Prostate gland (tissue), 2 donors: ENCODE measurements at regions not wholly inside any gene's neighbourhood (a gene's known extent, or its start where the extent isn't known, plus 50 kb on each side); places are given as distances from the start of the nearest gene placed in this dataset.

Experiments
- DNase-seq: peaks from one replicate; pipeline ENCODE4 v3.0.0-alpha.2; 2019; ENCODE audit warnings: low spot score
- H3K27ac ChIP-seq, 2 donors: fragments of 200-600 bp; sonication (generic); 2 replicates each; pipeline ENCODE4 v1.5.1; 2017 to 2019
- H3K27me3 ChIP-seq: fragments of 200-600 bp; sonication (generic); replicated peaks from 2 replicates; pipeline ENCODE4 v1.5.1; 2019; ENCODE audit not compliant: insufficient read depth
- H3K36me3 ChIP-seq, 2 donors: fragments of 200-600 bp; sonication (generic); 1 replicate in 1 of 2; 2 replicates in 1 of 2; pipeline versions ENCODE4 v1.5.1 to v1.8.1; 2017 to 2019
- H3K4me1 ChIP-seq: fragments of 200-600 bp; sonication (generic); replicated peaks from 2 replicates; pipeline ENCODE4 v1.5.1; 2019
- H3K4me3 ChIP-seq, 2 donors: fragments of 200-600 bp; sonication (generic); 2 replicates each; pipeline ENCODE4 v1.5.1; 2017 to 2019
- H3K9me3 ChIP-seq: fragments of 200-600 bp; sonication (generic); 2 replicates; pipeline ENCODE4 v1.5.1; 2017
- POLR2A ChIP-seq: fragments of 450-650 bp; IDR thresholded peaks from one replicate; pipeline ENCODE4 v1.6.1; 2016; ENCODE audit warnings: antibody characterized with exemption, mild to moderate bottlenecking
- POLR2AphosphoS5 ChIP-seq: sonication (generic); formaldehyde crosslinking; IDR thresholded peaks from one replicate; pipeline ENCODE4 v1.6.1; 2017; ENCODE audit warnings: antibody characterized with exemption
- WGBS: methylation state at CpG from one replicate; pipeline ENCODE4 v1.1.5; 2018; 5-methylcytosine and 5-hydroxymethylcytosine counted together
- intact Hi-C: fragments of 100-400 bp; cut with DNase I; formaldehyde crosslinking; loops from one replicate; pipeline ENCODE4 v1.14.2; 2022
- small RNA-seq, 2 donors: library from RNA; depleted of rRNA; stranded (forward); fragments of <200 nt; gene quantifications; one replicate each; pipeline ENCODE3, GENCODE V24; 2016
- TF ChIP-seq, protein P1 (sequence below), 4 experiments: fragments of 200-600 bp in 2 of 4; fragments of 450-650 bp in 2 of 4; sonication (generic) in 2 of 4; IDR thresholded peaks; 1 replicate in 3 of 4; 2 replicates in 1 of 4; pipeline ENCODE4 v1.5.1; 2016 to 2019; ENCODE audit warnings: antibody characterized with exemption in 4 of 4, mild to moderate bottlenecking in 2 of 4, moderate library complexity in 2 of 4

GRCh38 chr2:211281430-211282073 lies 725.2 kb downstream of the CPS1 start:
- DNase-seq = no peak
- Histone ChIP-seq H3K9me3 (no peaks in the 10 kb centered on the region), H3K27me3 (no peaks in the 10 kb centered on the region), H3K27ac (no peak overlapping the region), H3K4me1 (no peaks in the 10 kb centered on the region), H3K4me3 (no peak overlapping the region), H3K36me3 (no peaks in the 10 kb centered on the region)
- intact Hi-C loops = no loop called here
- 50% methylated on average over 2 of the region's 2 CpGs for WGBS
- TF ChIP-seq POLR2A (no peak), POLR2AphosphoS5 (no peak)
- TF ChIP-seq, protein P1, sequence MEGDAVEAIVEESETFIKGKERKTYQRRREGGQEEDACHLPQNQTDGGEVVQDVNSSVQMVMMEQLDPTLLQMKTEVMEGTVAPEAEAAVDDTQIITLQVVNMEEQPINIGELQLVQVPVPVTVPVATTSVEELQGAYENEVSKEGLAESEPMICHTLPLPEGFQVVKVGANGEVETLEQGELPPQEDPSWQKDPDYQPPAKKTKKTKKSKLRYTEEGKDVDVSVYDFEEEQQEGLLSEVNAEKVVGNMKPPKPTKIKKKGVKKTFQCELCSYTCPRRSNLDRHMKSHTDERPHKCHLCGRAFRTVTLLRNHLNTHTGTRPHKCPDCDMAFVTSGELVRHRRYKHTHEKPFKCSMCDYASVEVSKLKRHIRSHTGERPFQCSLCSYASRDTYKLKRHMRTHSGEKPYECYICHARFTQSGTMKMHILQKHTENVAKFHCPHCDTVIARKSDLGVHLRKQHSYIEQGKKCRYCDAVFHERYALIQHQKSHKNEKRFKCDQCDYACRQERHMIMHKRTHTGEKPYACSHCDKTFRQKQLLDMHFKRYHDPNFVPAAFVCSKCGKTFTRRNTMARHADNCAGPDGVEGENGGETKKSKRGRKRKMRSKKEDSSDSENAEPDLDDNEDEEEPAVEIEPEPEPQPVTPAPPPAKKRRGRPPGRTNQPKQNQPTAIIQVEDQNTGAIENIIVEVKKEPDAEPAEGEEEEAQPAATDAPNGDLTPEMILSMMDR (IDR thresholded peaks at IDR 0.05) = no peak

DNA sequence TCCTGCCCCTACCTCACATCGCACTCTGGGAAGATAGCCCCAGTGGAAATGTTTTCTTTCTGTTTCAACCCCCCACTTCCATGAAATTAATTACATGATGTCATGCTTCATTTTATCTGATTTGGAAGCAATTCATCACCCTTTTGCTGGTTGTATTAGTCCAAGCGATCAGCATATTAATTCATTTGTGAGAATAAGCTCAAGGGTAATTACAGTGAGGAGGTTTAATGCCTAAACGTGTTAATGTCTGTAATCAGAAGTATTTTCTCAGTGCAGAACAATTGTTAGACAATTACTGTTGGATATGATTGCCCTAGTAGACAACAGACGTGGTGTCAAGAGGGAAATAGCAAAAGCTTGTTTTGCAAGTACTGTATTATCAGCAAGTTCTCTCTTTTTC lies 746.3 kb downstream of the CPS1 start:
- Histone ChIP-seq H3K9me3 (no peaks in the 10 kb centered on the region), H3K27ac (no peak overlapping the region), H3K36me3 (no peaks in the 10 kb centered on the region), H3K4me3 (no peak overlapping the region), H3K27me3 (no peaks in the 10 kb centered on the region), H3K4me1 (no peaks in the 10 kb centered on the region)
- TF ChIP-seq, protein P1 (IDR thresholded peaks at IDR 0.05) = no peak
- TF ChIP-seq POLR2AphosphoS5 (no peak), POLR2A (no peak)
- DNase-seq = no peak
- 57% methylated on average over 4 of the region's 4 CpGs for WGBS
- intact Hi-C loops = no loop called here

DNA sequence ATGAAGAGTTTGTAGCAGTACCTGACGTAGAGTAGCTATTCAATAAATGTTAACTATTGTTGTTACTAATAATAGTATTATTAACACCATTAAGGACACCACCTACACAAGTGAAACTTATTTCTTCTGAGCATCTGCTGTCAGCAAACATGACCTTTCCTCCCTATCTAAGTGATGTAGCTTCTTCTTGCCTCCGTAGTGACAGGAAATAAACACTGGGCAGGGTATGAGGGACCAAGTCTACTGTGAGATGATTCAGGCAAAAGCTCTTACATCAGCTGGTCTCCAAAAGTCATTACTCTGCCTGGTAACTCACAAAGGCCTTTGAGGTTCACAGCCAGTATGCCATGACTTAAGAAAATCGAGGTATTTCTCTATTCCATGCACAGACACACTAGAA lies 750.5 kb downstream of the CPS1 start:
- WGBS = 78% methylated on average over 3 of the region's 3 CpGs
- Histone ChIP-seq H3K9me3 (no peaks in the 10 kb centered on the region), H3K4me1 (no peaks in the 10 kb centered on the region), H3K27ac (no peak overlapping the region), H3K27me3 (no peaks in the 10 kb centered on the region), H3K36me3 (no peaks in the 10 kb centered on the region), H3K4me3 (no peak overlapping the region)
- TF ChIP-seq POLR2A (no peak), POLR2AphosphoS5 (no peak)
- intact Hi-C loops = no loop called here
- no peak for DNase-seq

Small RNA genes in the stretch of these regions (small RNA-seq; reads per million reads assigned to genes)
- gene AC013404.1 = 0 reads per million in 2 donors
